ENCODE measurements at regions not wholly inside any gene's neighbourhood (a gene's known extent, or its start where the extent isn't known, plus 50 kb on each side); places are given as distances from the start of the nearest gene placed in this dataset.

- TF ChIP-seq POLR2A (IDR thresholded peaks at IDR 0.05) = no peak
- no peak for TF ChIP-seq CTCF (IDR thresholded peaks at IDR 0.05)
These were observed 323.0 kb downstream of the KCNJ2 start for GRCh38 chr17:70492368-70492767.
